ENCODE measurements at regions not wholly inside any gene's neighbourhood (a gene's known extent, or its start where the extent isn't known, plus 50 kb on each side); places are given as distances from the start of the nearest gene placed in this dataset.

GRCh38 chr3:30988769-30989168 is 94.3 kb upstream of the GADL1 start:
- no peak for TF ChIP-seq CTCF (IDR thresholded peaks at IDR 0.05; ENCODE audit: low read length)
- TF ChIP-seq EZH2 (IDR thresholded peaks at IDR 0.05; ENCODE audit: borderline replicate concordance, low read length), result no peak
